Prostate gland (tissue), 2 donors: ENCODE measurements at regions not wholly inside any gene's neighbourhood (a gene's known extent, or its start where the extent isn't known, plus 50 kb on each side); places are given as distances from the start of the nearest gene placed in this dataset.

Source experiments
- POLR2A ChIP-seq: fragments of 450-650 bp; IDR thresholded peaks from one replicate; pipeline ENCODE4 v1.6.1; 2016; ENCODE audit warnings: antibody characterized with exemption, mild to moderate bottlenecking
- POLR2AphosphoS5 ChIP-seq: sonication (generic); formaldehyde crosslinking; IDR thresholded peaks from one replicate; pipeline ENCODE4 v1.6.1; 2017; ENCODE audit warnings: antibody characterized with exemption
- TF ChIP-seq, protein P1 (sequence below), 4 experiments: fragments of 200-600 bp in 2 of 4; fragments of 450-650 bp in 2 of 4; sonication (generic) in 2 of 4; IDR thresholded peaks; 1 replicate in 3 of 4; 2 replicates in 1 of 4; pipeline ENCODE4 v1.5.1; 2016 to 2019; ENCODE audit warnings: antibody characterized with exemption in 4 of 4, mild to moderate bottlenecking in 2 of 4, moderate library complexity in 2 of 4

- TF ChIP-seq, protein P1, sequence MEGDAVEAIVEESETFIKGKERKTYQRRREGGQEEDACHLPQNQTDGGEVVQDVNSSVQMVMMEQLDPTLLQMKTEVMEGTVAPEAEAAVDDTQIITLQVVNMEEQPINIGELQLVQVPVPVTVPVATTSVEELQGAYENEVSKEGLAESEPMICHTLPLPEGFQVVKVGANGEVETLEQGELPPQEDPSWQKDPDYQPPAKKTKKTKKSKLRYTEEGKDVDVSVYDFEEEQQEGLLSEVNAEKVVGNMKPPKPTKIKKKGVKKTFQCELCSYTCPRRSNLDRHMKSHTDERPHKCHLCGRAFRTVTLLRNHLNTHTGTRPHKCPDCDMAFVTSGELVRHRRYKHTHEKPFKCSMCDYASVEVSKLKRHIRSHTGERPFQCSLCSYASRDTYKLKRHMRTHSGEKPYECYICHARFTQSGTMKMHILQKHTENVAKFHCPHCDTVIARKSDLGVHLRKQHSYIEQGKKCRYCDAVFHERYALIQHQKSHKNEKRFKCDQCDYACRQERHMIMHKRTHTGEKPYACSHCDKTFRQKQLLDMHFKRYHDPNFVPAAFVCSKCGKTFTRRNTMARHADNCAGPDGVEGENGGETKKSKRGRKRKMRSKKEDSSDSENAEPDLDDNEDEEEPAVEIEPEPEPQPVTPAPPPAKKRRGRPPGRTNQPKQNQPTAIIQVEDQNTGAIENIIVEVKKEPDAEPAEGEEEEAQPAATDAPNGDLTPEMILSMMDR (IDR thresholded peaks at IDR 0.05): no peak
- TF ChIP-seq POLR2AphosphoS5 (no peak), POLR2A (no peak)
Observed at GRCh38 chr16:26456074-26456473, 610.7 kb upstream of the C16orf82 start.
